ENCODE measurements at regions not wholly inside any gene's neighbourhood (a gene's known extent, or its start where the extent isn't known, plus 50 kb on each side); places are given as distances from the start of the nearest gene placed in this dataset.

GRCh38 chr3:107919239-107919638 is 171.6 kb downstream of the CD47 start:
- H3K36me3 ChIP-seq (ENCODE audit: low read depth, low read length), result no peaks in the 10 kb centered on the region

GRCh38 chr3:107916171-107916570 is 174.7 kb downstream of the CD47 start:
- Histone ChIP-seq H3K9ac (ENCODE audit: low read length) (no peak overlapping the region), H3K9me3 (ENCODE audit: low read length) (no peaks in the 10 kb centered on the region), H3K4me1 (ENCODE audit: insufficient read depth, low read length) (peaks cover 4% of the 10 kb centered on the region; the same call in 1 of the 2 replicates), H3K27ac (ENCODE audit: low read length) (no peak overlapping the region), H3K79me2 (ENCODE audit: low read length) (no peaks in the 10 kb centered on the region), H3F3A (ENCODE audit: low read length, unreplicated experiment) (no peaks in the 10 kb centered on the region), H2AFZ (ENCODE audit: low read length) (no peak overlapping the region), H3K27me3 (ENCODE audit: low read length) (no peaks in the 10 kb centered on the region), H3K4me3 (ENCODE audit: low read length) (no peak overlapping the region), H4K20me1 (ENCODE audit: low read length) (no peaks in the 10 kb centered on the region), H3K36me3 (ENCODE audit: low read depth, low read length) (no peaks in the 10 kb centered on the region), H3K9me2 (replicated peaks; ENCODE audit: low read length) (no peaks in the 10 kb centered on the region), H3K4me2 (ENCODE audit: low read length) (no peak overlapping the region)
- ATAC-seq, result no peak
- no peak for DNase-seq
- intact Hi-C loops (cut with micrococcal nuclease), result no loop called here
- ChIA-PET POLR2A (ENCODE audit: unreplicated experiment) (no interaction called here), CTCF (no interaction called here)
- no TSS peak for BruUV-seq (replicated peaks)
- TF ChIP-seq EZH2 (IDR thresholded peaks at IDR 0.05; ENCODE audit: low read length, unreplicated experiment) (no peak), CTCF (conservative IDR thresholded peaks at IDR 0.05; ENCODE audit: low read depth, low read length) (no peak), EZH2phosphoT487 (IDR thresholded peaks at IDR 0.05; ENCODE audit: borderline replicate concordance, low read length) (no peak)

More at GRCh38 chr3:107919239-107919638, 171.6 kb downstream of the CD47 start:
- no TSS peak for BruUV-seq (replicated peaks)
- Histone ChIP-seq H3K4me1 (ENCODE audit: insufficient read depth, low read length) (no peaks in the 10 kb centered on the region), H3K4me2 (ENCODE audit: low read length) (no peak overlapping the region), H3K4me3 (ENCODE audit: low read length) (no peak overlapping the region), H4K20me1 (ENCODE audit: low read length) (no peaks in the 10 kb centered on the region), H3K9ac (ENCODE audit: low read length) (no peak overlapping the region), H3F3A (ENCODE audit: low read length, unreplicated experiment) (no peaks in the 10 kb centered on the region), H3K9me2 (replicated peaks; ENCODE audit: low read length) (no peaks in the 10 kb centered on the region), H2AFZ (ENCODE audit: low read length) (no peak overlapping the region), H3K27me3 (ENCODE audit: low read length) (no peaks in the 10 kb centered on the region), H3K79me2 (ENCODE audit: low read length) (no peaks in the 10 kb centered on the region), H3K9me3 (ENCODE audit: low read length) (no peaks in the 10 kb centered on the region), H3K27ac (ENCODE audit: low read length) (no peak overlapping the region)
- TF ChIP-seq EZH2 (IDR thresholded peaks at IDR 0.05; ENCODE audit: low read length, unreplicated experiment), result no peak
- no peak for TF ChIP-seq EZH2phosphoT487 (IDR thresholded peaks at IDR 0.05; ENCODE audit: borderline replicate concordance, low read length)
- TF ChIP-seq CTCF (conservative IDR thresholded peaks at IDR 0.05; ENCODE audit: low read depth, low read length), result no peak
- intact Hi-C loops (cut with micrococcal nuclease), result no loop called here
- no peak for DNase-seq
- ATAC-seq, result no peak
- CTCF ChIA-PET, result no interaction called here
- POLR2A ChIA-PET (ENCODE audit: unreplicated experiment), result no interaction called here

GRCh38 chr3:107915706-107916105 is 175.1 kb downstream of the CD47 start:
- intact Hi-C loops (cut with micrococcal nuclease), result no loop called here
- Histone ChIP-seq H3K4me1 (ENCODE audit: insufficient read depth, low read length) (peaks cover 4% of the 10 kb centered on the region; the same call in 1 of the 2 replicates), H3K9me3 (ENCODE audit: low read length) (no peaks in the 10 kb centered on the region), H3K27me3 (ENCODE audit: low read length) (no peaks in the 10 kb centered on the region), H3K36me3 (ENCODE audit: low read depth, low read length) (no peaks in the 10 kb centered on the region), H3K4me3 (ENCODE audit: low read length) (no peak overlapping the region), H4K20me1 (ENCODE audit: low read length) (no peaks in the 10 kb centered on the region), H2AFZ (ENCODE audit: low read length) (no peak overlapping the region), H3K79me2 (ENCODE audit: low read length) (no peaks in the 10 kb centered on the region), H3K9ac (ENCODE audit: low read length) (no peak overlapping the region), H3K4me2 (ENCODE audit: low read length) (no peak overlapping the region), H3K27ac (ENCODE audit: low read length) (no peak overlapping the region), H3K9me2 (replicated peaks; ENCODE audit: low read length) (no peaks in the 10 kb centered on the region), H3F3A (ENCODE audit: low read length, unreplicated experiment) (no peaks in the 10 kb centered on the region)
- ChIA-PET CTCF (no interaction called here), POLR2A (ENCODE audit: unreplicated experiment) (no interaction called here)
- no TSS peak for BruUV-seq (replicated peaks)
- TF ChIP-seq CTCF (conservative IDR thresholded peaks at IDR 0.05; ENCODE audit: low read depth, low read length) (no peak), EZH2phosphoT487 (IDR thresholded peaks at IDR 0.05; ENCODE audit: borderline replicate concordance, low read length) (no peak), EZH2 (IDR thresholded peaks at IDR 0.05; ENCODE audit: low read length, unreplicated experiment) (no peak)
- ATAC-seq (no peak), DNase-seq (no peak)

Measured in PC-3 (cell line).